GM18861 (cell line): ENCODE measurements at regions not wholly inside any gene's neighbourhood (a gene's known extent, or its start where the extent isn't known, plus 50 kb on each side); places are given as distances from the start of the nearest gene placed in this dataset.
"Not testable (repeated sequence)": the region's sequence is repeated elsewhere in the genome, so short reads cannot be mapped to it uniquely, and the experiment has no call there.

Experiments used
- ATAC-seq: cut with Tn5 transposase; IDR thresholded peaks from one replicate; pipeline ENCODE4 v1.9.1; 2021; ENCODE audit not compliant: unreplicated experiment

DNA sequence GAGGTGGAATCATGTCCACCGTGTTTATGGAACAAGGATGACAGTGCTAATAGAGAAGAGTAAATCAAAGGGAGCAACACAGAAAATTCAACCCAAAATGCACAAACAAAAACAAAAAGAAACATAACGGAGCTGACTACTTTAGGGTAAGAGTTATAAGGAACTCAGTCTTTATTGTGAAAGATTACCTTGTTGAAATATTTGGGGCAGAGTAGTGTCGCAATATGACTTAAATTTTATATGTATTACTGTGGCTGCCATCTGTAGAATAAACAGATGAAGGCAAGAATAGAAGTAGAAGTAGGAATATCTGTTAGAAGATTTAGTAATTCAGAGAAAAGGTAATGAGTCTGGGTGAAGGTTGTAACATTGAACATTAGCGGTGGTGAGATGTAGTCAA lies 913.9 kb downstream of the BRINP3 start:
- no peak for ATAC-seq

GRCh38 chr1:189567890-189568289 lies 909.8 kb downstream of the BRINP3 start:
- ATAC-seq = no peak

DNA sequence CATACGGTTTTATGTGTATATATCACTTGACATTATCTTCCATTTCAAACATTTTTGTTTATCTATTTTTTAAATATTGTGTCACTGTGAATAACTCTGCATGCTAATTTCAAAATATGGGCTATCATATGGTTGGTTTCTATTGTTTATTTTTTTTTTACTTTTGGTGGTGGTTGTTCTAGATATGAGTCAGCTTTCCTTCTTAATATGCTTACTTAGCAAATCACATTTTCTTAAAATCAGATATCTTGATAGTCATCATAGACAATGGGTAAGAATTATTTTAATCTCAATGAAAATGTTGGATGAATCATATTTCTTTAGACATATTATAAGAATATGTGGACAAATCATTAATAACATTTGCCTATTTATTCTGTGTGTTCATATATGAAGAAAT lies 881.5 kb downstream of the BRINP3 start:
- no peak for ATAC-seq

GRCh38 chr1:189597083-189597482 lies 880.6 kb downstream of the BRINP3 start:
- no peak for ATAC-seq

GRCh38 chr1:189605226-189605625 lies 872.4 kb downstream of the BRINP3 start:
- no peak for ATAC-seq

DNA sequence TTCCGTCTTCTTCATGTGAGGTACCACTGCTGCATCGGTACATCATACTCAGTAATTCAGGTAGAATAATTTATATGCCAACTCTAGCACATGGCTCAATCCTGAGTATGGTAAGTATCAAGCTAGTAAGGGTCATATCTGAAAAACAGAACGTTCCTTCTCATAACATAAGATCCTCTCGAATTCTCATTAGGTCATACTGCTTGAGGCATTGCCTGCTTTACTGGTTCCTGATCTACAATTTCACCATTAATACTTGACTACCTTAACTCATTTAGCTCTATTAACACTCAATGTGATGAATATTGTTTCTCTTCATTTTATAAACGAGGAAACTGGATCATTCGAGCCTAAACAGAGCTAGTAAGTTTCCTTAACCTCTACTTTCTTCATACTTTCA lies 871.6 kb downstream of the BRINP3 start:
- no peak for ATAC-seq

- ATAC-seq = no peak
Measured at GRCh38 chr1:189606795-189607476, 870.7 kb downstream of the BRINP3 start.

- ATAC-seq = no peak
Measured at GRCh38 chr1:189607477-189608096, 870.1 kb downstream of the BRINP3 start.

DNA sequence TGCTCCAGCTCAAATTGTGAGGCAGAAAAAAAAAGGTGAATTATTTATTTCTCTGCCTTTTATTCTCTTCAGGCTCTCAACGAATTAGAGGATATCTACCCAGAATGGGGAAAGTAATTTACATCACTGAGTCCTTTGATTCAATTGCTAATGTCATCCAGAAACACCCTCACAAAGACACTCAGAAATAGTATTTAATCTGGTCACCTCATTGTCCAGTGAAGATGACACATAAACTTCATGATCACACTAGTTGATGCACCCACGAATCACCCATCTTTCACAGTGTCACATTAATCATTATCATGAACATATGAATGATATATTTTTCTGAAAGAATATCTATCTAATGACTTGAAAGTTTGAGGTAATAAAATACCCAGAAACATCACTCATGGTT lies 868.5 kb downstream of the BRINP3 start:
- no peak for ATAC-seq

- ATAC-seq = no peak
Measured at GRCh38 chr1:189616893-189617292, 860.8 kb downstream of the BRINP3 start.

DNA sequence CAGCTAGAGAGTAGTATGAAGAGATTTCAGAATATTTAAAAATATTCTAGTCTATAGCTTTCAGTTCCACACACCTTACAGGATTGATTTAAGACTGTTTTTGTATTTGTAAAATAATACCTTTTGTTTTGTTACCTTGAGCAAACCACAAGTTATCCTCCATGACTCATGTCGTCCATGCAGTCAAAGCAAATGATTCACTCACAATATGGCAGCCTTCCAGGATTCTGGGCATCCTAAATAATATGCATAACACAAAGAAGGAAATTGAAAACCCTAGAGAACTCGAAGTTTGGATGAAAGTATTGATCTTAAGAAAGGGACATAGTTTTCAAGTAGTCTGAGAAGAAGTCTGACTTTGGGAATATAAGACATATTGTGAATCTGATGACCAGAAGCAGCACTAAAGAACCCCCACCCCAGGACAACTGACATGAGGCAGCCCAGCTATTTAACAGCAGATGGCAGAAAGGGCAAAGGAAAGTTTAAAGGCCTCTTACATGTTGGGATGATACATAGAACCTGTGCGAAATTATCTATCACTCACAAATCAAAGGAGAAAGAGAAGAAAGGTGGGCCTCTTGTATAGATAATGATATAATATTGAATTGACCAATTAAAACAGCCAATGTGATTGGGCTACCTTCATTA lies 857.9 kb downstream of the BRINP3 start:
- no peak for ATAC-seq

DNA sequence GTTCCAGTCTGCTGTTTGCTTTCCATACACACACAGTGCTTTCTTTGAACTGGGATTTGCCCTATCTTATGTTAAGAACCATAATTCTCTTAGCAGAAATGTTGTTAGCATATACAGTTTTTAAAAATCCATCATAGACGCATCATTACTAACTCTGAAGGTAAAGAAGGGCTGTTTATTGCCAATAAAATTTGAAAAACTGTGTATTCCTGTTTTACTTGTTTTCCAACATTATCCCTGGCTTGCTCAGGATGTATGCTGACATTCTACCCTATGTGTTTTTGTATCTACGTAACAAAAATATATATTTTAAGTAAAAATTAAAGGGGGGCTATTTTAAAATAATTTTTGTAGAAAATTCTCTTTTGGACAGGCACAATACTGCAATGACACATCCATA lies 857.2 kb downstream of the BRINP3 start:
- ATAC-seq = no peak

GRCh38 chr1:189623336-189623735 lies 854.3 kb downstream of the BRINP3 start:
- ATAC-seq = no peak

- no peak for ATAC-seq
Measured at GRCh38 chr1:189627427-189627826, 850.2 kb downstream of the BRINP3 start.

GRCh38 chr1:189628857-189629256 lies 848.8 kb downstream of the BRINP3 start:
- ATAC-seq = no peak

DNA sequence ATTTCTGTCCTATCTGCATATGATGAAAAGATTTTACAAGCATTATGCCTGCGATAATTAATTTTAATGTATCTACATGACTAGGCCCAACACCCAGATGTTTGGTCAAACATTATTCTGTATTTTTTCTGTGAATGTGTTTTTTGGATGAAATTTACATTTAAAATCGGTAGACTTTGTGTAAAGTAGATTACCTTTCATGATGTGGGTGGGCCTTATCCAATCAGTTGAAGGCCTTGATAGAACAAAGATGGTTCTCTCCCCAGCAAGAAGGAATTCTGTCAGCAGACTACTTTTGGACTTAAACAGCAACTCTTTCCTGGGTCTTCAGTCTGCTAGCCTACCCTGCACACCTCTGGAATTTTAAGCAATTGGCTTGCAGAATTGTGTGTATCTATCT lies 844.0 kb downstream of the BRINP3 start:
- ATAC-seq = no peak

DNA sequence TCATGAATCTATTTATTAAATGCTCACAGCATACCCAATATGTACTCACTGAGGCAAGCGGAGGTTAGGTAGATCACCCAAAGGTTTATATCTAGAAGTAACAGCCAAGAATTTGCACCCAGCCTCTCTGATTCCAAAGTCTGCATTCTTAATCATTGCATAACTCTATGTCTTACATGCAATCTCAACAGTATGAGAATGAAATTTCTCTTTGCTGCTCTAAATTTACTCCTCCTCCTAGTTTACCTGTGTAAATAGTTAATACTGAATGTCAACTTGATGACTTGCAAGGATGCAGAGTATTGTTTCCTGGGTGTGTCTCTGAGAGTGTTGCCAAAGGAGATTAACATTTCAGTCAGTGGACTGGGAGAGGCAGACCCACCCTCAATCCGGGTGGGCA lies 840.6 kb downstream of the BRINP3 start:
- no peak for ATAC-seq

GRCh38 chr1:189644156-189644555 lies 833.5 kb downstream of the BRINP3 start:
- not testable (repeated sequence) for ATAC-seq

DNA sequence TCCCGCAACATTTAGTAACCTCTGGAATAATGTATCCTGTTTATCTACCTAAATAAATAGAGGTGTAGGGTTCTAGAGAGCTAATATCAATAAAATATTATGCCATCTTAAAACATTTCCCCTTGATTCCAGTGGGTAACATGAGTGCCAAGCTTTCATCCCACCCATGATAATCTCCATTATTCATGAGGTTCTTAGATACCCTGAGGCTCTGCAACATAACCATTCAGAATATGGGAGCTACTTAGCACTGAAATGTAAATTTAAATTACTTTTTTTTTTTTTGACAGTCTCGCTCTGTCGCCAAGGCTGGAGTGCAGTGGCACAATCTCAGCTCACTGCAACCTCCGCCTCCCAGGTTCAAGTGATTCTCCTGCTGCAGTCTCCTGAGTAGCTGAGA lies 832.7 kb downstream of the BRINP3 start:
- ATAC-seq = no peak

DNA sequence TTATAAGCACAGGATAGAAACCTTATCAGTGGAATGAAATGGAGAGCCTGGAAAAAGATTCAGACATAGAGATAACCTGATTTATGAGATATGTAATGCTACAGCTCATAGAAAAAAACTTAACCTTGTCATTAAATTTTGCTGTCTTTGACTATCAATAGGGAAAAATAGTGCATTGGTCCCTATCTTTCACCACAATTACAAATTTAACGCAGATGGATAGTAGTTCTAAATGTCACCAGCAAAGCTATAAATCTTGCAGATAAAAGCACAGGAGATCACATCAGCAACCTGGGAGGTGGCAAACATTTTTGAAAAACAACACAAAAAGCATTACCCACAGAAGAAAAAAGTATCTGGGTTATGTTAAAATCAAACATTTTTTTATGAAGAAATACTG lies 831.6 kb downstream of the BRINP3 start:
- ATAC-seq = no peak

- no peak for ATAC-seq
Measured at GRCh38 chr1:189654906-189655305, 822.8 kb downstream of the BRINP3 start.
